PC-3 (cell line): ENCODE measurements at regions not wholly inside any gene's neighbourhood (a gene's known extent, or its start where the extent isn't known, plus 50 kb on each side); places are given as distances from the start of the nearest gene placed in this dataset.
"Not testable (repeated sequence)": the region's sequence is repeated elsewhere in the genome, so short reads cannot be mapped to it uniquely, and the experiment has no call there.

ENCODE experiments used
- ATAC-seq: fragments of 200-7000 bp; cut with Tn5 transposase; 2 replicates; pipeline ENCODE4 v1.9.1; 2020; ENCODE audit warnings: mild to moderate bottlenecking, moderate library complexity
- BruUV-seq: library from RNA; stranded (reverse); fragments of 400-500 nt; replicated peaks from 2 replicates; lab custom pipeline; 2021; lab: Mats Ljungman, UMichigan
- CTCF ChIA-PET: fragments of 300-600 bp; sonication (Branson Sonifier 250); formaldehyde crosslinking; loops from one replicate; lab custom pipeline; 2022; ENCODE audit warnings: antibody characterized with exemption; lab: Charles Lee
- POLR2A ChIA-PET: fragments of 300-600 bp; sonication (Branson Sonifier 250); formaldehyde crosslinking; loops from one replicate; lab custom pipeline; 2022; ENCODE audit warnings: antibody characterized with exemption; ENCODE audit not compliant: unreplicated experiment; lab: Charles Lee
- DNase-seq: peaks from one replicate; pipeline ENCODE4 v3.0.0-alpha.2; 2015
- H2AFZ ChIP-seq: fragments of 300-600 bp; sonication (generic); 2 replicates; pipeline ENCODE4 v1.6.0; 2016; ENCODE audit warnings: antibody characterized with exemption, low read length
- H3F3A ChIP-seq: fragments of 300-600 bp; sonication (generic); one replicate; pipeline ENCODE4 v1.6.0; 2017; ENCODE audit warnings: antibody characterized with exemption, low read length, control low read depth, mild to moderate bottlenecking; ENCODE audit not compliant: unreplicated experiment
- H3K27ac ChIP-seq: fragments of 300-600 bp; sonication (generic); 2 replicates; pipeline ENCODE4 v1.5.1; 2016; ENCODE audit warnings: mild to moderate bottlenecking, low read length
- H3K27me3 ChIP-seq: fragments of 300-600 bp; sonication (generic); 2 replicates; pipeline ENCODE4 v1.6.1; 2016; ENCODE audit warnings: low read length, mixed read lengths
- H3K36me3 ChIP-seq: fragments of 300-600 bp; sonication (generic); 2 replicates; pipeline ENCODE4 v1.6.1; 2016; ENCODE audit warnings: low read depth, mixed run types, low read length, mixed read lengths
- H3K4me1 ChIP-seq: fragments of 300-600 bp; sonication (generic); 2 replicates; pipeline ENCODE4 v1.5.1; 2016; ENCODE audit warnings: low read length; ENCODE audit not compliant: insufficient read depth
- H3K4me2 ChIP-seq: fragments of 300-600 bp; sonication (generic); 2 replicates; pipeline ENCODE4 v1.6.0; 2016; ENCODE audit warnings: low read length
- H3K4me3 ChIP-seq: fragments of 300-600 bp; sonication (generic); 2 replicates; pipeline ENCODE4 v1.5.1; 2016; ENCODE audit warnings: mild to moderate bottlenecking, low read length, mixed read lengths
- H3K79me2 ChIP-seq: fragments of 300-600 bp; sonication (generic); 2 replicates; pipeline ENCODE4 v1.6.1; 2017; ENCODE audit warnings: low read length, mixed read lengths
- H3K9ac ChIP-seq: fragments of 300-600 bp; sonication (generic); 2 replicates; pipeline ENCODE4 v1.6.0; 2016; ENCODE audit warnings: mild to moderate bottlenecking, low read length
- H3K9me2 ChIP-seq: fragments of 300-600 bp; sonication (generic); replicated peaks from 2 replicates; pipeline ENCODE4 v1.6.1; 2016; ENCODE audit warnings: mixed run types, low read length, mixed read lengths
- H3K9me3 ChIP-seq: fragments of 300-600 bp; sonication (generic); 2 replicates; pipeline ENCODE4 v1.6.1; 2016; ENCODE audit warnings: low read length, mixed read lengths
- H4K20me1 ChIP-seq: fragments of 300-600 bp; sonication (generic); 2 replicates; pipeline ENCODE4 v1.6.1; 2016; ENCODE audit warnings: low read length, mixed read lengths
- EZH2 ChIP-seq: fragments of 300-600 bp; sonication (generic); IDR thresholded peaks from one replicate; pipeline ENCODE4 v1.6.1; 2017; ENCODE audit warnings: antibody characterized with exemption, mild to moderate bottlenecking, low read length; ENCODE audit not compliant: unreplicated experiment
- EZH2phosphoT487 ChIP-seq: fragments of 300-600 bp; sonication (generic); IDR thresholded peaks from 2 replicates; pipeline ENCODE4 v1.6.1; 2018; ENCODE audit warnings: mild to moderate bottlenecking, antibody characterized with exemption, low read length, borderline replicate concordance
- intact Hi-C: fragments of 100-400 bp; cut with micrococcal nuclease; formaldehyde crosslinking; loops from 2 replicates; pipeline ENCODE4 v1.9.0; 2023
- TF ChIP-seq, protein P1 (sequence below): fragments of 300-600 bp; sonication (generic); conservative IDR thresholded peaks from 2 replicates; pipeline ENCODE4 v1.5.1; 2017; ENCODE audit warnings: antibody characterized with exemption, low read depth, mild to moderate bottlenecking, low read length

DNA sequence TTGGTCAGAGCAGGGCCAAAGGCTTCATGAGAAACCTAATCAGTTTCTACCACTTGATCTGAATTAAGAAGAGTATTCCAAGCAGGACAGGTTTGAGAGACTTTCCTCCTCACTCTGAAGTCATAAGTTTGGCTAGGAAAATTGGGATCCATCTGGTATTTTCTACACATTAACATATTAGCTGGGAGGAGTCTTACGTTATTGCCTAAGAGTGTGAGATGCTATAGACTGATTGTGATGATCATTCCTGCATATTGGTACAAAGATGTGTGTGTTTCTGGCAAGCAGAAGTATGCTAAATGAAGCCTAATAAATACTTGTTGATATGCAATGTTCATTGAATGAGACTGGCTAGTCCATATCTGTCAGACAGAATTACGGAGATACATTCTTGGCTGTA, 73.5 kb upstream of the RASGRP1 start:
- ChIA-PET POLR2A (no interaction called here), CTCF (interaction anchor here (0.9 kb wide), 1 partner anchor 14 kb away, joined by 3 read pairs; no protein-coding TSS in a partner anchor)
- no peaks in the 10 kb centered on the region for H3F3A ChIP-seq
- TF ChIP-seq EZH2 (no peak), EZH2phosphoT487 (no peak)
- TF ChIP-seq, protein P1, sequence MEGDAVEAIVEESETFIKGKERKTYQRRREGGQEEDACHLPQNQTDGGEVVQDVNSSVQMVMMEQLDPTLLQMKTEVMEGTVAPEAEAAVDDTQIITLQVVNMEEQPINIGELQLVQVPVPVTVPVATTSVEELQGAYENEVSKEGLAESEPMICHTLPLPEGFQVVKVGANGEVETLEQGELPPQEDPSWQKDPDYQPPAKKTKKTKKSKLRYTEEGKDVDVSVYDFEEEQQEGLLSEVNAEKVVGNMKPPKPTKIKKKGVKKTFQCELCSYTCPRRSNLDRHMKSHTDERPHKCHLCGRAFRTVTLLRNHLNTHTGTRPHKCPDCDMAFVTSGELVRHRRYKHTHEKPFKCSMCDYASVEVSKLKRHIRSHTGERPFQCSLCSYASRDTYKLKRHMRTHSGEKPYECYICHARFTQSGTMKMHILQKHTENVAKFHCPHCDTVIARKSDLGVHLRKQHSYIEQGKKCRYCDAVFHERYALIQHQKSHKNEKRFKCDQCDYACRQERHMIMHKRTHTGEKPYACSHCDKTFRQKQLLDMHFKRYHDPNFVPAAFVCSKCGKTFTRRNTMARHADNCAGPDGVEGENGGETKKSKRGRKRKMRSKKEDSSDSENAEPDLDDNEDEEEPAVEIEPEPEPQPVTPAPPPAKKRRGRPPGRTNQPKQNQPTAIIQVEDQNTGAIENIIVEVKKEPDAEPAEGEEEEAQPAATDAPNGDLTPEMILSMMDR: no peak
- H3K4me2 ChIP-seq: no peak overlapping the region
- H3K27me3 ChIP-seq: peaks cover 87% of the 10 kb centered on the region
- H2AFZ ChIP-seq: no peak overlapping the region
- H3K36me3 ChIP-seq: no peaks in the 10 kb centered on the region
- no peaks in the 10 kb centered on the region for H3K79me2 ChIP-seq
- H3K9me2 ChIP-seq: no peaks in the 10 kb centered on the region
- no peaks in the 10 kb centered on the region for H3K9me3 ChIP-seq
- no peak overlapping the region for H3K4me3 ChIP-seq
- no peak overlapping the region for H3K27ac ChIP-seq
- no peaks in the 10 kb centered on the region for H4K20me1 ChIP-seq
- BruUV-seq: no TSS peak
- ATAC-seq (no peak), DNase-seq (no peak)
- no peak overlapping the region for H3K9ac ChIP-seq
- intact Hi-C loops: no loop called here
- H3K4me1 ChIP-seq: no peaks in the 10 kb centered on the region

DNA sequence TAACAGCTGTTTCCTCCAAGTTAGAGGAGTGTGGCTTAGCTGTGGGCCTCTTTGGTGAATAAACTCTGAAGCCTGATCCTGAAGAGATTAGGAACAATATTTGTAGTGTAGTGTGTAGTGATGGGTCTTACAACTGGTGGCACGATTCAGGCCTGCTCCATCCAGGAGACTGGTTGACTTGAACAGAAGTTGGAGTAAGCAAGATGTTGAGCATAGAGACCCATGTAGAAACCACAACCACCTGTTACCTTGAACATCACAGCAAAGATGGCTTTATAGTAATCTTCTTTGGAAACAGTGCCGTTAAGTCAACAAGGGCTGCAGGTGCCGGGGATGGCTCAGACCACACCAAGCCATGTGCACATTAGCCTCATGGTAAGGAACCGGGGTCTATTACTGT, 74.2 kb upstream of the RASGRP1 start:
- POLR2A ChIA-PET: no interaction called here
- Histone ChIP-seq H3K9me3 (no peaks in the 10 kb centered on the region), H2AFZ (no peak overlapping the region), H3K36me3 (no peaks in the 10 kb centered on the region), H3K4me2 (no peak overlapping the region), H3K9me2 (no peaks in the 10 kb centered on the region), H3K27ac (no peak overlapping the region), H3K9ac (no peak overlapping the region), H4K20me1 (no peaks in the 10 kb centered on the region), H3K4me3 (no peak overlapping the region), H3K79me2 (no peaks in the 10 kb centered on the region), H3F3A (no peaks in the 10 kb centered on the region), H3K4me1 (no peaks in the 10 kb centered on the region), H3K27me3 (peaks cover 87% of the 10 kb centered on the region)
- CTCF ChIA-PET: interaction anchor here (0.9 kb wide), 1 partner anchor 14 kb away, joined by 3 read pairs; no protein-coding TSS in a partner anchor
- intact Hi-C loops: no loop called here
- TF ChIP-seq, protein P1: no peak
- TF ChIP-seq EZH2phosphoT487 (no peak), EZH2 (no peak)
- DNase-seq: no peak
- no TSS peak for BruUV-seq
- ATAC-seq: no peak

DNA sequence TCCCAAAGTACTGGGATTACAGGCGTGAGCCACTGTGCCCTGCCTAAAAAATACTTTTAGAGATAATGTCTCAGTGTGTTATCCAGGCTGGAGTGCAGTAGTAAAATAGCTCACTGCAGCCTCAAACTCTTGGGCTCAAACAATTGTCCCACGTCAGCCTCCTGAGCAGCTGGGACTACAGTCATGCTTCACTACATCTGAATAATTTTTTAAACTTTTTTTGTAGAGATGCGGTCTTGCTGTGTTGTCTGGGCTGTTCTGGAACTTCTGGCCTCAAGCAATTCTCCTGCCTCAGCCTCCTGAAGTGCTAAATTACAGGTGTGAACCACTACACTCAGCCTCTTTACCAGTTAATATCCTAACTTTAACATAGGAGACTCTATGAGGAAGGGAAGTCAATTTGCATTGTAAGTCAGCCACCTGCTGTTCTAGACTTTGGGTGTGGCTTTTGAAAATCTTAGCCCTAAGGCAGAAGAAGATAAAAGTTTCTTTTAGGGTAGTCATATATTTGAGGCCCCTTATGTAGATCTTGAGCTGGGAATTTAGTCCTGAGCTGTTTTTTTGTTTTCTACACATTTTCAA, 78.2 kb upstream of the RASGRP1 start:
- H2AFZ ChIP-seq: no peak overlapping the region
- no peak overlapping the region for H3K9ac ChIP-seq
- ATAC-seq (no peak), DNase-seq (no peak)
- intact Hi-C loops: loop anchor here (10.0 kb wide), 2 partner anchors 78 to 168 kb away; partner anchors contain the start of gene RASGRP1
- TF ChIP-seq EZH2: no peak
- TF ChIP-seq, protein P1: no peak
- TF ChIP-seq EZH2phosphoT487: no peak
- H3K4me2 ChIP-seq: no peak overlapping the region
- no peaks in the 10 kb centered on the region for H3K36me3 ChIP-seq
- H3K4me3 ChIP-seq: no peak overlapping the region
- CTCF ChIA-PET: no interaction called here
- no peaks in the 10 kb centered on the region for H3F3A ChIP-seq
- H3K9me2 ChIP-seq: no peaks in the 10 kb centered on the region
- H3K9me3 ChIP-seq: no peaks in the 10 kb centered on the region
- no TSS peak for BruUV-seq
- no peaks in the 10 kb centered on the region for H4K20me1 ChIP-seq
- H3K4me1 ChIP-seq: no peaks in the 10 kb centered on the region
- H3K79me2 ChIP-seq: no peaks in the 10 kb centered on the region
- POLR2A ChIA-PET: no interaction called here
- H3K27ac ChIP-seq: no peak overlapping the region
- peaks cover 72% of the 10 kb centered on the region for H3K27me3 ChIP-seq

DNA sequence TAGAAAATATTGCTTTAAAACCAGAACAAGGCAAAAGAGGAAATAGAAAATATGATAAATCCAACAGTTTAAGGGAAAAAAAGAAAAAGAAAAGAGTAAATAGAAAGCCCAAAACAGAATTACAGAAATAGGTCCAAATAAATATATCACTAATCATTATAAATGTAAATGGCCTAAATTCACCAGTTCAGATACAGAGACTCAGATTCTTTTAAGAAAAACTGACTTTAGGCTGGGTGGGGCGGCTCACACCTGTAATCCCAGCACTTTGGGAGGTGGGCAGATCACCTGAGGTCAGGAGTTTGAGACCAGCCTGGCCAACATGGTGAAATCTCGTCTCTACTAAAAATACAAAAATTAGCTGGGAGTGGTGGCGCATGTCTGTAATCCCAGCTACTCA, 79.7 kb upstream of the RASGRP1 start:
- peaks cover 65% of the 10 kb centered on the region for H3K27me3 ChIP-seq
- CTCF ChIA-PET, POLR2A ChIA-PET: not testable (repeated sequence)

More for the DNA sequence above, 79.7 kb upstream of the RASGRP1 start:
- not testable (repeated sequence) for H3K4me3 ChIP-seq, BruUV-seq, H3K27ac ChIP-seq, H3F3A ChIP-seq, H3K4me2 ChIP-seq, H3K36me3 ChIP-seq, DNase-seq, H3K9me3 ChIP-seq, H3K9ac ChIP-seq, ATAC-seq, H3K9me2 ChIP-seq, H3K79me2 ChIP-seq, H2AFZ ChIP-seq, H4K20me1 ChIP-seq, H3K4me1 ChIP-seq
- intact Hi-C loops: loop anchor here (10.0 kb wide), 2 partner anchors 80 to 170 kb away; partner anchors contain the start of gene RASGRP1
